CD4-positive, alpha-beta memory T cell (primary cell): ENCODE measurements at regions not wholly inside any gene's neighbourhood (a gene's known extent, or its start where the extent isn't known, plus 50 kb on each side); places are given as distances from the start of the nearest gene placed in this dataset.

Experiments
- CTCF ChIA-PET: fragments of 350-600 bp; sonication (Branson Sonifier 250); formaldehyde crosslinking; loops from one replicate; lab custom pipeline; 2021; ENCODE audit warnings: inconsistent platforms; ENCODE audit not compliant: partially characterized antibody; lab: Charles Lee
- POLR2A ChIA-PET: fragments of 350-600 bp; sonication (Branson Sonifier 250); formaldehyde crosslinking; loops from one replicate; lab custom pipeline; 2021; ENCODE audit not compliant: partially characterized antibody; lab: Charles Lee
- DNase-seq, 5 donors: peaks; one replicate each; pipeline versions ENCODE4 v3.0.0 to v3.0.0-alpha.2; 2020 to 2022; ENCODE audit warnings: mixed read lengths in 1 of 5
- H3K27ac ChIP-seq: one replicate; pipeline ENCODE4 v1.7.0; 2013; ENCODE audit warnings: low read depth, low read length
- H3K27me3 ChIP-seq: 2 replicates; pipeline ENCODE4 v1.7.0; 2013; ENCODE audit warnings: mild to moderate bottlenecking, low read length, moderate library complexity; ENCODE audit not compliant: insufficient read depth
- H3K36me3 ChIP-seq: 2 replicates; pipeline ENCODE4 v1.7.0; 2013; ENCODE audit warnings: mild to moderate bottlenecking, low read length, moderate library complexity; ENCODE audit not compliant: insufficient read depth
- H3K4me1 ChIP-seq: 2 replicates; pipeline ENCODE4 v1.7.0; 2013; ENCODE audit warnings: mild to moderate bottlenecking, low read length, moderate library complexity; ENCODE audit not compliant: insufficient read depth
- H3K4me3 ChIP-seq, 2 donors: one replicate each; pipeline ENCODE4 v1.7.0; 2013; ENCODE audit warnings: low read length in 2 of 2, mild to moderate bottlenecking in 1 of 2
- H3K9me3 ChIP-seq, 2 donors: one replicate each; pipeline ENCODE4 v1.7.0; 2013; ENCODE audit warnings: low read length in 2 of 2, control low read depth in 1 of 2; ENCODE audit not compliant: control insufficient read depth in 1 of 2
- H3K27ac Mint-ChIP-seq, 7 donors: one replicate each; pipeline ENCODE4 v1.8.0; 2020 to 2021; ENCODE audit warnings: mixed read lengths in 7 of 7, mild to moderate bottlenecking in 6 of 7, inconsistent platforms in 3 of 7, moderate library complexity in 3 of 7
- H3K27me3 Mint-ChIP-seq, 2 donors: one replicate each; pipeline ENCODE4 v1.8.0; 2020 to 2021; ENCODE audit warnings: mixed read lengths in 2 of 2
- H3K36me3 Mint-ChIP-seq, 2 donors: one replicate each; pipeline ENCODE4 v1.8.0; 2020 to 2021; ENCODE audit warnings: mixed read lengths in 2 of 2, inconsistent platforms in 1 of 2, mild to moderate bottlenecking in 1 of 2
- H3K4me1 Mint-ChIP-seq, 4 donors: one replicate each; pipeline ENCODE4 v1.8.0; 2020 to 2021; ENCODE audit warnings: mixed read lengths in 4 of 4, mild to moderate bottlenecking in 1 of 4
- H3K4me3 Mint-ChIP-seq, 8 donors: one replicate each; pipeline ENCODE4 v1.8.0; 2020 to 2021; ENCODE audit warnings: mixed read lengths in 8 of 8, mild to moderate bottlenecking in 7 of 8, moderate library complexity in 6 of 8, inconsistent platforms in 3 of 8
- H3K9me3 Mint-ChIP-seq, 8 donors: one replicate each; pipeline ENCODE4 v1.8.0; 2020 to 2021; ENCODE audit warnings: mixed read lengths in 8 of 8, mild to moderate bottlenecking in 5 of 8, inconsistent platforms in 3 of 8, moderate library complexity in 1 of 8
- intact Hi-C: fragments of 100-400 bp; cut with micrococcal nuclease; formaldehyde crosslinking; loops from one replicate; pipeline ENCODE4 v1.15.1; 2023

DNA sequence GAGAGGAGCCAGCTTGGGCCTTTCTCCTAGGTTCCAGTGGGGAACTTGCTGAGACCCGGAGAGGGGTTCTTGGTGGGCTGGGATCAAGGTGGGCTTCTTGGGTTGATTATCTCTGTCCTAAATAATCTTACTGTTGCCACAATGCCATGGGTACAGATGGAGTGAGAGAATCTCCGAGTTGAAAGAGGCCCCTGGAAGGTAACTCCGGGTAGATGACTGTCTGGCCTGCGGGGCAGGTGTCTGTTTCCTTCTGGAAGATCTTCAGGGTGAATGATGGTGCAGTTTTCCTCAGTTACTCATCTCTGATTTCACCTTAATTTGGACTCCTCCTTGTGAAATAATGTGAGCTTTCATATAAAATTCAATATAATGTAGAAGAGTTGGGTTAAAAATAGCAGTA lies 159.4 kb downstream of the ACTR3 start:
- no peaks in the 10 kb centered on the region for H3K27me3 ChIP-seq
- H3K4me1 ChIP-seq, result no peaks in the 10 kb centered on the region
- no peak for DNase-seq
- Mint-ChIP-seq H3K9me3 (no peaks in the 10 kb centered on the region), H3K4me3 (no peak overlapping the region), H3K36me3 (no peaks in the 10 kb centered on the region), H3K27me3 (peaks cover 17 to 21% of the 10 kb centered on the region in 2 donors), H3K4me1 (no peaks in the 10 kb centered on the region), H3K27ac (no peak overlapping the region)
- H3K36me3 ChIP-seq, result no peaks in the 10 kb centered on the region
- H3K4me3 ChIP-seq, result no peak overlapping the region
- intact Hi-C loops, result no loop called here
- ChIA-PET CTCF (no interaction called here), POLR2A (no interaction called here)
- no peak overlapping the region for H3K27ac ChIP-seq
- H3K9me3 ChIP-seq, result no peaks in the 10 kb centered on the region

DNA sequence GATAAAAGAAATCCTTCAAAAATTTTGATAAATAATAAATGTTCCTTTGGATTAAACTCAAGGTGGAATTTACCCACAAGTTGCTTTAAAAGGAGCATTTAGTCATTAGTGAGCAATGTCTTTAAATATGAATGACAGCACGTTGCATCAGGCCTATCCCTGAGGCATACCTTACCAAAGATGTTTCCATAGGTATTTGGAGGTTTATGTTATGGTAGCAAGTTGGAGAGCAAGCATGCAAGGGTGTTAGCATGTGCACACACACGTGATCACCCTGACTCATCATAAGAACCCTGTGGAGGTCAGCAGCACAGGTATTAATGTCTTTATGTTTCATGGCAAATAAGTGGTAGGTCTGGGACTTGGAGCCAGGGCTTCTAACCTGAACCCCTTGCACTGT lies 159.9 kb downstream of the ACTR3 start:
- no peaks in the 10 kb centered on the region for H3K4me1 ChIP-seq
- H3K27me3 ChIP-seq, result no peaks in the 10 kb centered on the region
- H3K27ac Mint-ChIP-seq, result no peak overlapping the region
- no peak for DNase-seq
- no peak overlapping the region for H3K27ac ChIP-seq
- no peaks in the 10 kb centered on the region for H3K9me3 ChIP-seq
- POLR2A ChIA-PET, result no interaction called here
- CTCF ChIA-PET, result no interaction called here
- no peaks in the 10 kb centered on the region for H3K4me1 Mint-ChIP-seq
- no peaks in the 10 kb centered on the region for H3K36me3 ChIP-seq
- H3K4me3 Mint-ChIP-seq, result no peak overlapping the region
- peaks cover 17 to 24% of the 10 kb centered on the region in 2 donors for H3K27me3 Mint-ChIP-seq
- no peak overlapping the region for H3K4me3 ChIP-seq
- intact Hi-C loops, result no loop called here
- no peaks in the 10 kb centered on the region for H3K9me3 Mint-ChIP-seq
- H3K36me3 Mint-ChIP-seq, result no peaks in the 10 kb centered on the region

DNA sequence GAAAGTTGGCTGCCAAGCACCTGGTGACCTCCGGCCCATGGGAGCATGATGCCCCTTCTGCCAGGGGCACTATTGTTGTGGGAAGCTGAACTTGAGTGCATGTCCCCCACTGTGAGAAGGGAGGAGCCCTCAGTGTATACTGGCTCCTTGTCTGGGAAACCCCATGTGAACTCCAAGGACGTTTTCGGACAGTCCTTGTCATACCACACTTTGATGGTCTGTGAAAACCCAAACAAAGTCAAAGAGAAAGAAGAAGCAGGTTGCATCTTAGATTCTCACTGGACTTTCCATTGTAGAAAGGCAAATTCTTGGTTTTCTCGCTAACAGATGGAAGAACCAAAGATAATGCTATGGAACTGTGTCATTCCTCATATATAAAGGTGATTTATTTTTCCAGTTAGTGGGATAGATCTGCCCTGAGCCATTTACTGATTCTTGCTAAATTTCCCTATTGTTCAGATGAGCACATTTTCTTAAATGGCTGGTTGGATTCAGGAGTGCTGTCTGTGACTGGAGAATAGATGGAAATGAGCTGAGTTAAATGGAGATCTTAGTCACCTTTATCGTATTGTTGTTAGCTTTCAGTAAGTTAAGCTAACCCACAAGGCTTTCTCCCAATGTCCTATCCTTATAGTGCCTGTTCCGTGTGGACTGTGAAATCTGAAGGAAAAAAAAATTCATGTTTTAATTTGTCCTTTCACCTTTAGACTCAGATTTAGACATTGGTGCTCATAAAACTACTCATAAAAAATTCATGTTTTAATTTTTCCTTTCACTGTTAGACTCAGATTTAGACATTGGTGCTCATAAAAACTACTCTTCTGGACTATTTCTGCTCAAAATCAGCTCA lies 166.6 kb downstream of the ACTR3 start:
- H3K27me3 Mint-ChIP-seq, result peaks cover 21 to 29% of the 10 kb centered on the region in 2 donors
- H3K4me3 Mint-ChIP-seq, result no peak overlapping the region
- no peak for DNase-seq
- Histone ChIP-seq H3K27me3 (no peaks in the 10 kb centered on the region), H3K27ac (no peak overlapping the region), H3K4me1 (no peaks in the 10 kb centered on the region), H3K4me3 (no peak overlapping the region), H3K36me3 (no peaks in the 10 kb centered on the region), H3K9me3 (no peaks in the 10 kb centered on the region)
- intact Hi-C loops, result no loop called here
- H3K4me1 Mint-ChIP-seq, result no peaks in the 10 kb centered on the region
- no peak overlapping the region for H3K27ac Mint-ChIP-seq
- POLR2A ChIA-PET, result no interaction called here
- H3K36me3 Mint-ChIP-seq, result no peaks in the 10 kb centered on the region
- CTCF ChIA-PET, result interaction anchor here (1.0 kb wide), 1 partner anchor 12 kb away, joined by 3 read pairs; no protein-coding TSS in a partner anchor
- H3K9me3 Mint-ChIP-seq, result peaks cover 0 to 8% (median 2%) of the 10 kb centered on the region in 8 donors

DNA sequence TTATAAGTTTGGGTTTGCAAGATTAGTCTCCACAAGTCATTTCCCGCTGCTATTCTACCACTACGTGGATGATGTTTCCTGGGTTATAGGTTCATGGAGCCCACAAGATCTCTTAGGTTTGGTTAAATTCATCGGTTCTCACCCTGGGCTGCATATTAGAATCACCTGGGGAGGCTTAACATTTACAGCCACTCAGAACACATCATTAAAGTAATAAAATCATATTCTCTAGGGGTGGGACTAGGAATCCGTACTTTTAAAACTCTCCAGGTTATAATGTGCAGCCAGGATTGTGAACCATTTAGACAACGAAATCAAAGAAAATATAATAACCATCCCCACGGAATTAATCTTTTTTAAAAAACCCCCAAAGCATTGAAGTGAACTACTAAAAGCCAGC lies 167.7 kb downstream of the ACTR3 start:
- no peaks in the 10 kb centered on the region for H3K36me3 Mint-ChIP-seq
- no peak for DNase-seq
- POLR2A ChIA-PET, result no interaction called here
- intact Hi-C loops, result no loop called here
- CTCF ChIA-PET, result no interaction called here
- H3K9me3 Mint-ChIP-seq, result peaks cover 0 to 10% (median 2%) of the 10 kb centered on the region in 8 donors
- Histone ChIP-seq H3K9me3 (no peaks in the 10 kb centered on the region), H3K36me3 (no peaks in the 10 kb centered on the region), H3K4me1 (no peaks in the 10 kb centered on the region), H3K27ac (no peak overlapping the region), H3K27me3 (no peaks in the 10 kb centered on the region), H3K4me3 (no peak overlapping the region)
- no peak overlapping the region for H3K27ac Mint-ChIP-seq
- peaks cover 18 to 26% of the 10 kb centered on the region in 2 donors for H3K27me3 Mint-ChIP-seq
- no peaks in the 10 kb centered on the region for H3K4me1 Mint-ChIP-seq
- H3K4me3 Mint-ChIP-seq, result no peak overlapping the region

DNA sequence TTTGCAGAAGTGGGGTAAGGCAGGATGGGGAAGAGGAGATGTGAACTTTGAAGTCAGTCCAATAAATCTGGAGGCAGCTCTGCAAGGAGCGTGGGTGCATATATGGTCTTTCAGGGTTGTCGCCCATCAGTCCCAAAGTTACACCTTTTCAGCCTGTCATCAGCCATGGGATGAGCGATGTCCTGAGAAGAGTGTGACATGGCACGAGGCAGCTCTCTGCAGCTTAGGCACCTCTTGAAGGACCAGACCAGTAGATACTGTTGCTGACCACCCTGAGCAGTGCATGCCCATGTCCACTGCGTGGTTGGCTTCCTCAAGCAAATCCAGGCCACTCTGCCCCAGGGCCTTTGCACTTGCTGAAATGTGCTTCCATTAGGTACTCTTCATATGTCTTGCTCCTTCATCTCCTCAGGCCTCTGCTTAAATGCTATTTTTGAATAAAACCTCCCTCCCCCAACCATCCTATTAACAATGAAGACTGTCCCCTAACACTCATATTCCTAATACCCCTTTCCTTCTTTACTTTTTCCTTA lies 171.7 kb downstream of the ACTR3 start:
- Histone ChIP-seq H3K36me3 (no peaks in the 10 kb centered on the region), H3K27me3 (no peaks in the 10 kb centered on the region), H3K9me3 (no peaks in the 10 kb centered on the region), H3K4me1 (no peaks in the 10 kb centered on the region), H3K4me3 (no peak overlapping the region), H3K27ac (no peak overlapping the region)
- H3K27me3 Mint-ChIP-seq, result peaks cover 10 to 13% of the 10 kb centered on the region in 2 donors
- H3K4me3 Mint-ChIP-seq, result no peak overlapping the region
- no peak for DNase-seq
- CTCF ChIA-PET, result no interaction called here
- intact Hi-C loops, result no loop called here
- peaks cover 0 to 10% (median 2%) of the 10 kb centered on the region in 8 donors for H3K9me3 Mint-ChIP-seq
- no peak overlapping the region for H3K27ac Mint-ChIP-seq
- POLR2A ChIA-PET, result no interaction called here
- H3K36me3 Mint-ChIP-seq, result no peaks in the 10 kb centered on the region
- no peaks in the 10 kb centered on the region for H3K4me1 Mint-ChIP-seq

DNA sequence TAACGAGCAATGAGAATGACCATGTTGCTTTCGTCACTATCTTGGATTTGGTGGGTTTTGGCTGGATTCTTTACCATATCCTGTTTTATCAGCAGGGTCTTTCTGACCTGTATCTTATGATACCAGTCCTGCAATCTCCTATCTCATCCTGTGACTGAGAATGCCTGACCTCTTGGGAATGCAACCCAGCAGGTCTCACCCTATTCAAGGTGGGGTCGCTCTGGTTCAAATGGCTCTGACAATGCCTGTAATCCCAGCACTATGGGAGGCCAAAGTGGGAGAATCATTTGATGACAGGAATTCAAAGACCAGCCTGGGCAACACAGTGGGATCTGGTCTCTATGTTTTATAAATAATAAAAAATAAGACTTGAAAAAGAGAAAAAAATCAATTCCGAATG lies 173.5 kb downstream of the ACTR3 start:
- H3K9me3 ChIP-seq, result no peaks in the 10 kb centered on the region
- H3K36me3 ChIP-seq, result no peaks in the 10 kb centered on the region
- no peaks in the 10 kb centered on the region for H3K4me1 Mint-ChIP-seq
- no peak overlapping the region for H3K27ac Mint-ChIP-seq
- POLR2A ChIA-PET, result no interaction called here
- H3K9me3 Mint-ChIP-seq, result peaks cover 0 to 8% (median under 1%) of the 10 kb centered on the region in 8 donors
- H3K4me3 Mint-ChIP-seq, result no peak overlapping the region
- CTCF ChIA-PET, result no interaction called here
- DNase-seq, result no peak
- H3K4me1 ChIP-seq, result no peaks in the 10 kb centered on the region
- H3K4me3 ChIP-seq, result no peak overlapping the region
- no peaks in the 10 kb centered on the region for H3K36me3 Mint-ChIP-seq
- intact Hi-C loops, result no loop called here
- H3K27ac ChIP-seq, result no peak overlapping the region
- no peaks in the 10 kb centered on the region for H3K27me3 ChIP-seq
- peaks cover 9 to 15% of the 10 kb centered on the region in 2 donors for H3K27me3 Mint-ChIP-seq

DNA sequence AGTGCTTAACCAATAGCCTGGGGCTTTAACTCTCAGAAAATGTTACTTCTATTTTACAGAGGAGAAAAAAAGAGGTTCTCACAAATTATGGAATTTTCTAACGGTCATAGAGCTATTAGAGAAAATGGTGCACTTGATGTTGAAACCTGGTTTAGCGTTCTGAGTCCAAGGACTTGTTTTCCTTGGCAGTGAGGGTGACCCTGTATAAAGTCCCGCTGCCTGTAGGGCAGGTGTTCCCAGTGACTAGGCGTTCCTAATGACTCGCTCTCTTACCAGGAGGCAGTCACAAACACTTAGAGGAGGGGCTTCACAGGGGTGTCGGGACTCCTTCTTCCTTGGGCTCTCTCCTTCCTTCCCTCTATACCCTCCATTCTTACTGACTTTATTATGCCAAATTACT lies 175.8 kb downstream of the ACTR3 start:
- H3K4me1 ChIP-seq, result no peaks in the 10 kb centered on the region
- Mint-ChIP-seq H3K27me3 (peaks cover 10 to 16% of the 10 kb centered on the region in 2 donors), H3K36me3 (no peaks in the 10 kb centered on the region), H3K9me3 (peaks cover 0 to 2% (median 0%) of the 10 kb centered on the region in 8 donors), H3K4me3 (no peak overlapping the region), H3K27ac (no peak overlapping the region), H3K4me1 (no peaks in the 10 kb centered on the region)
- H3K4me3 ChIP-seq, result no peak overlapping the region
- H3K27me3 ChIP-seq, result no peaks in the 10 kb centered on the region
- H3K27ac ChIP-seq, result no peak overlapping the region
- CTCF ChIA-PET, result no interaction called here
- DNase-seq, result no peak
- no peaks in the 10 kb centered on the region for H3K36me3 ChIP-seq
- POLR2A ChIA-PET, result no interaction called here
- no peaks in the 10 kb centered on the region for H3K9me3 ChIP-seq
- intact Hi-C loops, result no loop called here
